Esophagus muscularis mucosa (tissue), 3 donors: ENCODE measurements at regions not wholly inside any gene's neighbourhood (a gene's known extent, or its start where the extent isn't known, plus 50 kb on each side); places are given as distances from the start of the nearest gene placed in this dataset.

ENCODE experiments used
- POLR2A ChIP-seq: fragments of 450-650 bp; IDR thresholded peaks from one replicate; pipeline ENCODE4 v1.6.1; 2017; ENCODE audit warnings: antibody characterized with exemption, moderate library complexity, mild to moderate bottlenecking, low read depth
- TF ChIP-seq, protein P1 (sequence below), 3 experiments: fragments of 200-600 bp in 2 of 3; fragments of 450-650 bp in 1 of 3; sonication (generic) in 2 of 3; IDR thresholded peaks; one replicate each; pipeline ENCODE4 v1.5.1; 2017 to 2019; ENCODE audit warnings: antibody characterized with exemption in 3 of 3, mild to moderate bottlenecking in 2 of 3, moderate library complexity in 1 of 3

DNA sequence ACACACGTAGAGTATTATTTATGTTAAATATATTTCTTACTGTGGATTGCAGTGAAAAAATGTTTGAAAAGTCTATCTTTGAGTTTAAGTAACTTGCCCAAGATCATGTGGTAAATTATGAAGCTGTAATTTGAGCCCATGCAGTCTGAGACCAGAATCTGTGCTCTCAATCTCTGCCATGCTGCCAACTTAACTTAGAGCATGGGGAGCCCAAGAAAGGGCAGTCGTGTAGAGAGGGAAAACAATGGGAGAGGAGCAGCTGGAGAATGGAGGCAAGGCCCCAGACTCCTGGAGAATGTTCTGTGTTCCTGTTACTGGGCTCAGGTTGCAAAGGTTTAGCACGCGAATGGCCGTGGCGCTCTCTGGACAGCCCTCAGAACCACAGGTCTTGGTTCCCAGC lies 311.6 kb upstream of the RASGRP1 start:
- TF ChIP-seq, protein P1, sequence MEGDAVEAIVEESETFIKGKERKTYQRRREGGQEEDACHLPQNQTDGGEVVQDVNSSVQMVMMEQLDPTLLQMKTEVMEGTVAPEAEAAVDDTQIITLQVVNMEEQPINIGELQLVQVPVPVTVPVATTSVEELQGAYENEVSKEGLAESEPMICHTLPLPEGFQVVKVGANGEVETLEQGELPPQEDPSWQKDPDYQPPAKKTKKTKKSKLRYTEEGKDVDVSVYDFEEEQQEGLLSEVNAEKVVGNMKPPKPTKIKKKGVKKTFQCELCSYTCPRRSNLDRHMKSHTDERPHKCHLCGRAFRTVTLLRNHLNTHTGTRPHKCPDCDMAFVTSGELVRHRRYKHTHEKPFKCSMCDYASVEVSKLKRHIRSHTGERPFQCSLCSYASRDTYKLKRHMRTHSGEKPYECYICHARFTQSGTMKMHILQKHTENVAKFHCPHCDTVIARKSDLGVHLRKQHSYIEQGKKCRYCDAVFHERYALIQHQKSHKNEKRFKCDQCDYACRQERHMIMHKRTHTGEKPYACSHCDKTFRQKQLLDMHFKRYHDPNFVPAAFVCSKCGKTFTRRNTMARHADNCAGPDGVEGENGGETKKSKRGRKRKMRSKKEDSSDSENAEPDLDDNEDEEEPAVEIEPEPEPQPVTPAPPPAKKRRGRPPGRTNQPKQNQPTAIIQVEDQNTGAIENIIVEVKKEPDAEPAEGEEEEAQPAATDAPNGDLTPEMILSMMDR (IDR thresholded peaks at IDR 0.05): no peak
- no peak for TF ChIP-seq POLR2A
